Esophagus squamous epithelium (tissue), 4 donors: ENCODE measurements at regions not wholly inside any gene's neighbourhood (a gene's known extent, or its start where the extent isn't known, plus 50 kb on each side); places are given as distances from the start of the nearest gene placed in this dataset.

Experiments used
- CTCF ChIP-seq, 6 experiments: fragments of 450-650 bp in 4 of 6; fragments of 200-600 bp in 2 of 6; sonication (generic) in 2 of 6; IDR thresholded peaks; one replicate each; pipeline ENCODE4 v1.5.1; 2016 to 2019; ENCODE audit warnings: antibody characterized with exemption in 6 of 6, mild to moderate bottlenecking in 4 of 6, moderate library complexity in 4 of 6
- POLR2A ChIP-seq, 4 donors: fragments of 450-650 bp; IDR thresholded peaks; one replicate each; pipeline ENCODE4 v1.6.1; 2017; ENCODE audit warnings: antibody characterized with exemption in 4 of 4, mild to moderate bottlenecking in 4 of 4, moderate library complexity in 3 of 4

GRCh38 chr16:26475596-26475995 is 591.1 kb upstream of the C16orf82 start:
- TF ChIP-seq CTCF (IDR thresholded peaks at IDR 0.05) (no peak), POLR2A (IDR thresholded peaks at IDR 0.05) (no peak)
